GM18502 (cell line): ENCODE measurements at regions not wholly inside any gene's neighbourhood (a gene's known extent, or its start where the extent isn't known, plus 50 kb on each side); places are given as distances from the start of the nearest gene placed in this dataset.

Source experiments
- ATAC-seq: cut with Tn5 transposase; IDR thresholded peaks from one replicate; pipeline ENCODE4 v1.9.1; 2021; ENCODE audit warnings: mild to moderate bottlenecking; ENCODE audit not compliant: unreplicated experiment, poor library complexity

- no peak for ATAC-seq
Observed at GRCh38 chr21:40976198-40977109, 129.5 kb upstream of the DSCAM start.

- no peak for ATAC-seq
Observed at GRCh38 chr21:40985370-40985769, 138.4 kb upstream of the DSCAM start.

GRCh38 chr21:40990366-40990765, 143.4 kb upstream of the DSCAM start:
- ATAC-seq, result no peak

GRCh38 chr21:40997831-40998230, 150.9 kb upstream of the DSCAM start:
- no peak for ATAC-seq

- no peak for ATAC-seq
Observed at GRCh38 chr21:41000838-41001237, 153.9 kb upstream of the DSCAM start.

GRCh38 chr21:41006636-41007035, 159.7 kb upstream of the DSCAM start:
- no peak for ATAC-seq

- ATAC-seq, result no peak
Observed at GRCh38 chr21:41008351-41008750, 159.6 kb upstream of the BACE2 start.

GRCh38 chr21:41008974-41009373, 159.0 kb upstream of the BACE2 start:
- ATAC-seq, result no peak

- ATAC-seq, result no peak
Observed at GRCh38 chr21:41009398-41010100, 158.4 kb upstream of the BACE2 start.

- no peak for ATAC-seq
Observed at GRCh38 chr21:41010101-41010435, 157.9 kb upstream of the BACE2 start.

- no peak for ATAC-seq
Observed at GRCh38 chr21:41011098-41011731, 156.7 kb upstream of the BACE2 start.

GRCh38 chr21:41011951-41012366, 156.0 kb upstream of the BACE2 start:
- no peak for ATAC-seq

GRCh38 chr21:41012425-41012824, 155.5 kb upstream of the BACE2 start:
- no peak for ATAC-seq

- ATAC-seq, result no peak
Observed at GRCh38 chr21:41016472-41016871, 151.5 kb upstream of the BACE2 start.

- no peak for ATAC-seq
Observed at GRCh38 chr21:41018431-41018830, 149.5 kb upstream of the BACE2 start.

- ATAC-seq, result no peak
Observed at GRCh38 chr21:41023936-41024335, 144.0 kb upstream of the BACE2 start.

GRCh38 chr21:41024341-41024740, 143.6 kb upstream of the BACE2 start:
- ATAC-seq, result no peak

- ATAC-seq, result no peak
Observed at GRCh38 chr21:41024746-41025254, 143.2 kb upstream of the BACE2 start.

- ATAC-seq, result no peak
Observed at GRCh38 chr21:41029571-41029970, 138.4 kb upstream of the BACE2 start.

- ATAC-seq, result no peak
Observed at GRCh38 chr21:41031701-41032220, 136.2 kb upstream of the BACE2 start.

- ATAC-seq, result no peak
Observed at GRCh38 chr21:41032541-41032940, 135.4 kb upstream of the BACE2 start.
